H1 (cell line): ENCODE measurements at regions not wholly inside any gene's neighbourhood (a gene's known extent, or its start where the extent isn't known, plus 50 kb on each side); places are given as distances from the start of the nearest gene placed in this dataset.

ENCODE experiments used
- CTCF ChIA-PET: fragments of 300-600 bp; sonication (Branson Sonifier 250); formaldehyde crosslinking; loops from one replicate; lab custom pipeline; 2021; ENCODE audit not compliant: partially characterized antibody; lab: Charles Lee
- POLR2A ChIA-PET: fragments of 300-600 bp; sonication (Branson Sonifier 250); formaldehyde crosslinking; loops from one replicate; lab custom pipeline; 2021; ENCODE audit warnings: inconsistent platforms; ENCODE audit not compliant: partially characterized antibody; lab: Charles Lee
- DNase-seq, 2 experiments: peaks; one replicate each; pipeline versions ENCODE4 v3.0.0 to v3.0.0-alpha.2; 2010 to 2022; ENCODE audit warnings: low spot score in 2 of 2, low read depth in 1 of 2, mixed read lengths in 1 of 2
- FAIRE-seq: peaks from 2 replicates; lab custom pipeline; 2011; peaks lifted over from hg19 to GRCh38; lab: Jason Lieb, UNC
- H2AFZ ChIP-seq: 2 replicates; pipeline ENCODE4 v1.8.1; 2012; ENCODE audit warnings: low read length, inconsistent platforms
- H2AK5ac ChIP-seq: 2 replicates; pipeline ENCODE4 v1.6.1; 2013; ENCODE audit warnings: low read depth, low read length
- H2BK120ac ChIP-seq: replicated peaks from 2 replicates; pipeline ENCODE3; 2013; ENCODE audit warnings: low read depth, low read length, inconsistent platforms
- H2BK12ac ChIP-seq: 2 replicates; pipeline ENCODE4 v1.6.1; 2013; ENCODE audit warnings: low read depth, low read length
- H2BK15ac ChIP-seq: 2 replicates; pipeline ENCODE4 v1.6.1; 2013; ENCODE audit warnings: low read length
- H2BK20ac ChIP-seq: 2 replicates; pipeline ENCODE4 v1.6.1; 2013; ENCODE audit warnings: low read length
- H2BK5ac ChIP-seq: 2 replicates; pipeline ENCODE4 v1.6.1; 2013; ENCODE audit warnings: low read depth, low read length
- H3K14ac ChIP-seq: 2 replicates; pipeline ENCODE4 v1.6.1; 2013; ENCODE audit warnings: inconsistent platforms; ENCODE audit not compliant: insufficient read length
- H3K18ac ChIP-seq: 2 replicates; pipeline ENCODE4 v1.6.1; 2013; ENCODE audit warnings: low read length; ENCODE audit errors: extremely low read depth
- H3K23ac ChIP-seq: 2 replicates; pipeline ENCODE4 v1.6.1; 2013; ENCODE audit warnings: inconsistent platforms; ENCODE audit not compliant: insufficient read length
- H3K23me2 ChIP-seq: 2 replicates; pipeline ENCODE4 v1.6.1; 2013; ENCODE audit warnings: low read depth, low read length
- H3K27ac ChIP-seq: 2 replicates; pipeline ENCODE4 v1.6.1; 2011; ENCODE audit warnings: low read depth, low read length, inconsistent platforms
- H3K27me3 ChIP-seq, 4 experiments: replicated peaks in 1 of 4; 1 replicate in 1 of 4; 2 replicates in 3 of 4; pipeline versions ENCODE4 v1.6.1 to v1.8.1; 2011 to 2013; ENCODE audit warnings: low read length in 3 of 4, mild to moderate bottlenecking in 3 of 4, inconsistent platforms in 2 of 4, mixed read lengths in 2 of 4, moderate library complexity in 1 of 4; ENCODE audit not compliant: control insufficient read depth in 3 of 4, insufficient read depth in 3 of 4; ENCODE audit errors: extremely low read depth in 1 of 4
- H3K36me3 ChIP-seq, 4 experiments: 2 replicates each; pipeline versions ENCODE4 v1.6.1 to v1.8.1; 2011 to 2013; ENCODE audit warnings: mild to moderate bottlenecking in 4 of 4, low read length in 3 of 4, moderate library complexity in 2 of 4, control low read depth in 1 of 4, inconsistent platforms in 1 of 4; ENCODE audit not compliant: insufficient read depth in 4 of 4, control insufficient read depth in 2 of 4
- H3K4ac ChIP-seq: replicated peaks from 2 replicates; pipeline ENCODE3; 2013; ENCODE audit warnings: low read length, low read depth, mixed read lengths, inconsistent platforms; ENCODE audit not compliant: insufficient read length
- H3K4me1 ChIP-seq, 4 experiments: replicated peaks in 1 of 4; 1 replicate in 1 of 4; 2 replicates in 3 of 4; pipeline versions ENCODE4 v1.6.1 to v1.8.1; 2011 to 2013; ENCODE audit warnings: low read length in 3 of 4, inconsistent platforms in 2 of 4, mixed read lengths in 1 of 4; ENCODE audit not compliant: insufficient read depth in 4 of 4, control insufficient read depth in 3 of 4
- H3K4me2 ChIP-seq, 2 experiments: 2 replicates each; pipeline versions ENCODE4 v1.6.1 to v1.8.1; 2011 to 2013; ENCODE audit warnings: low read depth in 2 of 2, low read length in 2 of 2, control low read depth in 1 of 2, inconsistent platforms in 1 of 2, mild to moderate bottlenecking in 1 of 2; ENCODE audit not compliant: insufficient read depth in 1 of 2
- H3K4me3 ChIP-seq, 4 experiments: fragments of 200-600, 300-600 bp in 1 of 4; sonication (generic), shearing (Covaris generic), sonication (Bioruptor Twin) in 1 of 4; 2 replicates each; pipeline versions ENCODE4 v1.5.1 to v1.8.1; 2011 to 2016; ENCODE audit warnings: low read length in 4 of 4, low read depth in 3 of 4, control low read depth in 2 of 4, inconsistent platforms in 2 of 4, mild to moderate bottlenecking in 2 of 4, mixed read lengths in 1 of 4, moderate library complexity in 1 of 4; ENCODE audit not compliant: insufficient read depth in 2 of 4; ENCODE audit errors: extremely low read depth in 1 of 4
- H3K56ac ChIP-seq: replicated peaks from 2 replicates; pipeline ENCODE3; 2013; ENCODE audit warnings: low read depth, mild to moderate bottlenecking, mixed read lengths, low read length, inconsistent platforms; ENCODE audit not compliant: insufficient read length
- H3K79me1 ChIP-seq: 2 replicates; pipeline ENCODE4 v1.6.1; 2013; ENCODE audit warnings: low read depth, low read length, control low read depth
- H3K79me2 ChIP-seq, 2 experiments: 2 replicates each; pipeline versions ENCODE4 v1.6.1 to v1.8.1; 2012 to 2013; ENCODE audit warnings: low read length in 2 of 2, mild to moderate bottlenecking in 2 of 2, inconsistent platforms in 1 of 2; ENCODE audit not compliant: insufficient read depth in 2 of 2, control insufficient read depth in 1 of 2
- H3K9ac ChIP-seq, 4 experiments: replicated peaks in 1 of 4; 1 replicate in 1 of 4; 2 replicates in 3 of 4; pipeline versions ENCODE4 v1.6.1 to v1.8.1; 2011 to 2013; ENCODE audit warnings: low read depth in 3 of 4, low read length in 3 of 4, control low read depth in 2 of 4, mild to moderate bottlenecking in 2 of 4, moderate library complexity in 2 of 4, inconsistent platforms in 1 of 4; ENCODE audit errors: extremely low read depth in 1 of 4
- H3K9me3 ChIP-seq, 2 experiments: 2 replicates each; pipeline versions ENCODE4 v1.6.1 to v1.8.1; 2012 to 2013; ENCODE audit warnings: mild to moderate bottlenecking in 2 of 2, moderate library complexity in 2 of 2, control low read depth in 1 of 2, inconsistent platforms in 1 of 2, low read depth in 1 of 2, low read length in 1 of 2, mixed read lengths in 1 of 2; ENCODE audit not compliant: insufficient read depth in 2 of 2
- H4K20me1 ChIP-seq, 2 experiments: replicated peaks in 1 of 2; 2 replicates each; pipeline versions ENCODE3 to v1.8.1; 2011 to 2013; ENCODE audit warnings: inconsistent platforms in 2 of 2, low read length in 2 of 2, mild to moderate bottlenecking in 1 of 2; ENCODE audit not compliant: insufficient read depth in 2 of 2, control insufficient read depth in 1 of 2
- H4K5ac ChIP-seq: 2 replicates; pipeline ENCODE4 v1.6.1; 2013; ENCODE audit warnings: low read length, low read depth, mixed read lengths, inconsistent platforms; ENCODE audit not compliant: insufficient read length
- H4K8ac ChIP-seq: 2 replicates; pipeline ENCODE4 v1.8.0; 2013; ENCODE audit warnings: mild to moderate bottlenecking, moderate library complexity, low read length, inconsistent platforms; ENCODE audit not compliant: insufficient read depth; ENCODE audit errors: extremely low read depth
- H4K91ac ChIP-seq: replicated peaks from 2 replicates; pipeline ENCODE3; 2013; ENCODE audit warnings: low read length, mixed read lengths, inconsistent platforms; ENCODE audit not compliant: insufficient read length
- CHD2 ChIP-seq: IDR thresholded peaks from 2 replicates; pipeline ENCODE4 v1.6.1; 2012; ENCODE audit warnings: low read length, improper control_type of control experiment
- EZH2 ChIP-seq: fragments of 200-600 bp; sonication (generic); IDR thresholded peaks from 2 replicates; pipeline ENCODE4 v1.7.1; 2012; ENCODE audit warnings: low read depth, mild to moderate bottlenecking, moderate library complexity, low read length, inconsistent platforms; ENCODE audit not compliant: severe bottlenecking
- HDAC2 ChIP-seq, 2 experiments: fragments of 300-600 bp in 1 of 2; sonication (generic) in 1 of 2; IDR thresholded peaks; 2 replicates each; pipeline ENCODE4 v1.6.1; 2011 to 2012; ENCODE audit warnings: low read depth in 2 of 2, low read length in 2 of 2, mild to moderate bottlenecking in 2 of 2, moderate library complexity in 2 of 2, borderline replicate concordance in 1 of 2, inconsistent platforms in 1 of 2
- HDAC6 ChIP-seq: IDR thresholded peaks from one replicate; pipeline ENCODE4 v1.7.1; 2012; ENCODE audit warnings: low read depth, mild to moderate bottlenecking, inconsistent platforms, low read length, moderate library complexity
- JUND ChIP-seq: IDR thresholded peaks from 2 replicates; pipeline ENCODE4 v1.6.1; 2011; ENCODE audit warnings: mild to moderate bottlenecking, improper control_type of control experiment, low read length
- KDM5A ChIP-seq: fragments of 200-600 bp; IDR thresholded peaks from 2 replicates; pipeline ENCODE4 v1.7.1; 2012; ENCODE audit warnings: mild to moderate bottlenecking, low read length, inconsistent platforms, mixed read lengths
- PHF8 ChIP-seq: fragments of 200-600 bp; sonication (generic); conservative IDR thresholded peaks from 2 replicates; pipeline ENCODE4 v1.7.1; 2012; ENCODE audit warnings: low read depth, mild to moderate bottlenecking, inconsistent platforms, low read length, moderate library complexity
- SIX5 ChIP-seq: IDR thresholded peaks from 2 replicates; pipeline ENCODE4 v1.6.1; 2011; ENCODE audit warnings: mild to moderate bottlenecking, low read depth, low read length
- SP2 ChIP-seq: IDR thresholded peaks from 2 replicates; pipeline ENCODE4 v1.6.1; 2012; ENCODE audit warnings: mild to moderate bottlenecking, low read length, inconsistent platforms
- SUZ12 ChIP-seq: fragments of 200-600 bp; sonication (generic); IDR thresholded peaks from 2 replicates; pipeline ENCODE4 v1.6.1; 2012; ENCODE audit warnings: mild to moderate bottlenecking, inconsistent platforms, low read length, moderate library complexity, mixed read lengths
- WGBS, 2 experiments: shearing (Covaris generic) in 1 of 2; methylation state at CpG; one replicate each; pipeline versions ENCODE4 v1.1.6 to v1.1.7; 2013 to 2015; ENCODE audit warnings: low lambda C conversion rate in 2 of 2, mixed read lengths in 2 of 2, inconsistent platforms in 1 of 2, low coverage in 1 of 2, missing lambda C conversion rate in 1 of 2; ENCODE audit not compliant: insufficient replicate concordance in 2 of 2, insufficient coverage in 1 of 2, insufficient read length in 1 of 2; ENCODE audit errors: extremely low coverage in 1 of 2, missing lambda C conversion rate in 1 of 2; 5-methylcytosine and 5-hydroxymethylcytosine counted together
- TF ChIP-seq, protein P1 (sequence below): IDR thresholded peaks from 2 replicates; pipeline ENCODE4 v1.6.1; 2011; ENCODE audit warnings: low read length, improper control_type of control experiment

GRCh38 chr4:101708293-101709039 lies 82.1 kb upstream of the BANK1 start:
- CTCF ChIA-PET: no interaction called here
- Histone ChIP-seq H3K56ac (no peak overlapping the region), H4K20me1 (no peaks in the 10 kb centered on the region), H2BK12ac (no peak overlapping the region), H3K4me3 (no peak overlapping the region), H3K23me2 (no peaks in the 10 kb centered on the region), H3K9me3 (peaks cover 0 to 2% of the 10 kb centered on the region in 2 experiments; a peak in 1 of 4 replicates), H3K79me1 (no peaks in the 10 kb centered on the region), H3K4ac (no peak overlapping the region), H3K79me2 (no peaks in the 10 kb centered on the region), H3K4me1 (no peaks in the 10 kb centered on the region), H3K36me3 (no peaks in the 10 kb centered on the region; a peak in 1 of 8 replicates), H3K27ac (no peak overlapping the region), H2BK120ac (no peak overlapping the region), H3K27me3 (no peaks in the 10 kb centered on the region), H4K91ac (no peak overlapping the region), H2AFZ (no peak overlapping the region), H2BK5ac (no peak overlapping the region), H3K23ac (no peak overlapping the region), H2AK5ac (no peak overlapping the region), H3K4me2 (no peak overlapping the region), H3K9ac (no peak overlapping the region), H4K8ac (no peak overlapping the region), H2BK20ac (no peak overlapping the region), H2BK15ac (no peak overlapping the region), H3K18ac (no peak overlapping the region), H3K14ac (no peak overlapping the region), H4K5ac (no peak overlapping the region)
- FAIRE-seq: no peak
- no peak for DNase-seq
- POLR2A ChIA-PET: no interaction called here
- 100% methylated on average over 1 of the region's 1 CpG; no CpG with 5 or more reads in 1 of the 2 experiments for WGBS, 2 experiments
- no peak for TF ChIP-seq HDAC6
- TF ChIP-seq KDM5A: no peak
- TF ChIP-seq SUZ12: no peak
- TF ChIP-seq JUND: no peak
- no peak for TF ChIP-seq CHD2
- no peak for TF ChIP-seq PHF8
- no peak for TF ChIP-seq HDAC2 (IDR thresholded peaks at IDR 0.05; ENCODE audit: borderline replicate concordance in 1 of 2, low read depth in 2 of 2, low read length in 2 of 2)
- no peak for TF ChIP-seq SIX5
- TF ChIP-seq, protein P1, sequence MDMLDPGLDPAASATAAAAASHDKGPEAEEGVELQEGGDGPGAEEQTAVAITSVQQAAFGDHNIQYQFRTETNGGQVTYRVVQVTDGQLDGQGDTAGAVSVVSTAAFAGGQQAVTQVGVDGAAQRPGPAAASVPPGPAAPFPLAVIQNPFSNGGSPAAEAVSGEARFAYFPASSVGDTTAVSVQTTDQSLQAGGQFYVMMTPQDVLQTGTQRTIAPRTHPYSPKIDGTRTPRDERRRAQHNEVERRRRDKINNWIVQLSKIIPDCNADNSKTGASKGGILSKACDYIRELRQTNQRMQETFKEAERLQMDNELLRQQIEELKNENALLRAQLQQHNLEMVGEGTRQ: no peak
- no peak for TF ChIP-seq SP2
- TF ChIP-seq EZH2: no peak
